ENCODE measurements at regions not wholly inside any gene's neighbourhood (a gene's known extent, or its start where the extent isn't known, plus 50 kb on each side); places are given as distances from the start of the nearest gene placed in this dataset.

DNA sequence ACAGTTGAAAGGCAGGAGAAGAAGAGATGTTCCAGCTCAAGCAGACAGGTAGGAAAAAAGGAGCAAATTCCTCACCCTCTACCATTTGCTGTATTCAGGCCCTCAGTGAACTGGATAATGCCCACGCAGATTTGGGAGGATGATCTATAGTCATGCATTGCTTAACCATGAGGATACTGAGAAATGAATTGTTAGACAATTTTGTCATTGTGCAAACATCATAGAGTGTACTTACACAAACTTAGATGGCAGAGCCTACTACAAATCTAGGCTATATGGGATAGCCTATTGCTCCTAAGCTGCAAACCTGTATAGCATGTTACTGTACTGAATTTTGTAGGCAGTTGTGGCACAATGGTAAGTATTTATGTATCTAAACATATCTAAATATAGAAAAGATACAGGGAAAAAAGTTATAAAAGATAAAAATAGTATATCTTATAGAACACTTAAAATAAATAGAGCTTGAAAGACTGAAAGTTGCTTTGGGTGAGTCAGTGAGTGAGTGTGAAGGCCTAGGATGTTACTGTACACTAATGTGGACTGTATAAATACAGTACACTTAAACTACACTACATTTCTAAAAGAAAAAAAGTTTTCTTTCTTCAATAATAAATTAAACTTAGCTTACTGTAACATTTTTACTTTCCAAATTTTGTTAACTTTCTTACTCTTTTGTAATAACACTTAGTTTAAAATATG lies 672.3 kb downstream of the UTRN start:
- Histone ChIP-seq H4K8ac (ENCODE audit: extremely low read depth, insufficient read depth, low read length) (no peak overlapping the region), H3K27ac (ENCODE audit: low read depth, low read length) (no peak overlapping the region), H3K36me3 (ENCODE audit: control insufficient read depth in 2 of 4, insufficient read depth in 4 of 4, low read length in 3 of 4) (no peaks in the 10 kb centered on the region), H2BK5ac (ENCODE audit: low read depth, low read length) (no peak overlapping the region), H3K23ac (ENCODE audit: insufficient read length) (no peak overlapping the region), H3K9ac (replicated peaks in 1 of 4; ENCODE audit: extremely low read depth in 1 of 4, low read depth in 3 of 4, low read length in 3 of 4) (no peak overlapping the region), H3K23me2 (ENCODE audit: low read depth, low read length) (peaks cover 3% of the 10 kb centered on the region; the same call in 1 of the 2 replicates), H2AK5ac (ENCODE audit: low read depth, low read length) (no peak overlapping the region), H2BK120ac (replicated peaks; ENCODE audit: low read depth, low read length) (no peak overlapping the region), H2BK15ac (ENCODE audit: low read length) (no peak overlapping the region), H2BK12ac (ENCODE audit: low read depth, low read length) (no peak overlapping the region), H3K18ac (ENCODE audit: extremely low read depth, low read length) (no peak overlapping the region), H3K79me2 (ENCODE audit: control insufficient read depth in 1 of 2, insufficient read depth in 2 of 2, low read length in 2 of 2) (no peaks in the 10 kb centered on the region), H4K5ac (ENCODE audit: insufficient read length, low read depth, low read length) (no peak overlapping the region), H4K91ac (replicated peaks; ENCODE audit: insufficient read length, low read length) (no peak overlapping the region), H4K20me1 (replicated peaks in 1 of 2; ENCODE audit: control insufficient read depth in 1 of 2, insufficient read depth in 2 of 2, low read length in 2 of 2) (no peaks in the 10 kb centered on the region), H3K4me2 (ENCODE audit: insufficient read depth in 1 of 2, low read depth in 2 of 2, low read length in 2 of 2) (no peak overlapping the region), H3K4me3 (ENCODE audit: extremely low read depth in 1 of 4, insufficient read depth in 2 of 4, low read depth in 3 of 4, low read length in 4 of 4) (no peak overlapping the region), H2AFZ (ENCODE audit: low read length) (no peak overlapping the region), H3K4me1 (replicated peaks in 1 of 4; ENCODE audit: control insufficient read depth in 3 of 4, insufficient read depth in 4 of 4, low read length in 3 of 4) (peaks cover 0 to 10% (median 0%) of the 10 kb centered on the region in 4 experiments; a peak in 2 of 7 replicates), H3K56ac (replicated peaks; ENCODE audit: insufficient read length, low read depth, low read length) (no peak overlapping the region), H3K27me3 (replicated peaks in 1 of 4; ENCODE audit: control insufficient read depth in 3 of 4, extremely low read depth in 1 of 4, insufficient read depth in 3 of 4, low read length in 3 of 4) (no peaks in the 10 kb centered on the region; a peak in 1 of 7 replicates), H3K4ac (replicated peaks; ENCODE audit: insufficient read length, low read depth, low read length) (no peak overlapping the region), H2BK20ac (ENCODE audit: low read length) (no peak overlapping the region; the same call in 1 of the 2 replicates), H3K14ac (ENCODE audit: insufficient read length) (no peak overlapping the region), H3K9me3 (ENCODE audit: insufficient read depth in 2 of 2, low read depth in 1 of 2, low read length in 1 of 2) (no peaks in the 10 kb centered on the region), H3K79me1 (ENCODE audit: low read depth, low read length) (no peaks in the 10 kb centered on the region)
- CTCF ChIA-PET (ENCODE audit: partially characterized antibody), result interaction anchor here (0.6 to 1.1 kb wide), 3 partner anchors 86 to 683 kb away, joined by 3 read pairs; no protein-coding TSS in a partner anchor
- POLR2A ChIA-PET (ENCODE audit: partially characterized antibody), result no interaction called here
- DNase-seq (ENCODE audit: low read depth in 1 of 2, low spot score in 2 of 2), result no peak
- no peak for FAIRE-seq
- 90% methylated on average over 1 of the region's 1 CpG; no CpG with 5 or more reads in 1 of the 2 experiments for WGBS, 2 experiments (ENCODE audit: extremely low coverage in 1 of 2, insufficient coverage in 1 of 2, insufficient read length in 1 of 2, insufficient replicate concordance in 2 of 2, low coverage in 1 of 2, low lambda C conversion rate in 2 of 2, missing lambda C conversion rate in 1 of 2)
- TF ChIP-seq CHD2 (IDR thresholded peaks at IDR 0.05; ENCODE audit: low read length) (no peak), CHD1 (IDR thresholded peaks at IDR 0.05; ENCODE audit: low read depth, low read length) (no peak), JUND (IDR thresholded peaks at IDR 0.05; ENCODE audit: low read length) (no peak), RNF2 (IDR thresholded peaks at IDR 0.05; ENCODE audit: borderline replicate concordance, low read depth, low read length, missing control alignments, poor library complexity, severe bottlenecking) (no peak), KDM5A (IDR thresholded peaks at IDR 0.05; ENCODE audit: low read length) (no peak), HDAC2 (IDR thresholded peaks at IDR 0.05; ENCODE audit: borderline replicate concordance in 1 of 2, low read depth in 2 of 2, low read length in 2 of 2) (no peak), RFX5 (IDR thresholded peaks at IDR 0.05; ENCODE audit: borderline replicate concordance, low read depth, low read length) (no peak), CEBPB (IDR thresholded peaks at IDR 0.05; ENCODE audit: low read depth, low read length) (no peak), RXRA (IDR thresholded peaks at IDR 0.05; ENCODE audit: insufficient read depth, low read depth, low read length) (no peak), SAP30 (IDR thresholded peaks at IDR 0.05; ENCODE audit: insufficient read depth, insufficient replicate concordance, low read length) (no peak), PHF8 (conservative IDR thresholded peaks at IDR 0.05; ENCODE audit: low read depth, low read length) (no peak), SP1 (IDR thresholded peaks at IDR 0.05; ENCODE audit: low read depth, low read length) (no peak)

All from H1 (cell line).